ENCODE measurements at regions not wholly inside any gene's neighbourhood (a gene's known extent, or its start where the extent isn't known, plus 50 kb on each side); places are given as distances from the start of the nearest gene placed in this dataset.

DNA sequence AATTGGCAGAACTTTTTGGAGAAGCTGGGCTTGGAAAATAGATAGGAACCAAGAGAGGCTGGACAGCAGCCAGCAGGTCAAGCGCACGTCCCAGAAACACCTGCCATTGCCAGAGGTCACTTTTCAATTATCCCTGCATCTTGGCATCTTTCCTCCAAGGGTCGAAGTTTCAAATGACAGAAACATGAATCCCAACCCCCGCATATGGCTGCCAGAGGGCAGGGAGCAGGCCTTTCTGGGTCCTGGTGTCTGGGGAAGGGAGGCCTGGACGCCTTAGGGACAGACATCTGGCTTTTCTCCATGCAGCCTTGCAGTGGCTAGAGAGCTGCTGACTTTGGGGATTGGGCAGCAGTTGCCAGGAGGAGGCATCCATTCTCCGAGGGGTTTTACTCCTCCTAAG, 164.5 kb upstream of the TPM1 start:
- TF ChIP-seq TEAD4 (IDR thresholded peaks at IDR 0.05) (no peak), EP300 (IDR thresholded peaks at IDR 0.05; ENCODE audit: borderline replicate concordance) (no peak), RAD21 (IDR thresholded peaks at IDR 0.05; ENCODE audit: low read depth) (no peak), USF1 (IDR thresholded peaks at IDR 0.05) (no peak), REST (IDR thresholded peaks at IDR 0.05; ENCODE audit: low read depth) (no peak), CREB1 (IDR thresholded peaks at IDR 0.05; ENCODE audit: low read depth) (no peak), EGR1 (IDR thresholded peaks at IDR 0.05) (no peak), YY1 (IDR thresholded peaks at IDR 0.05; ENCODE audit: low read depth) (no peak), CEBPB (IDR thresholded peaks at IDR 0.05) (no peak), TAF1 (IDR thresholded peaks at IDR 0.05; ENCODE audit: low read depth) (no peak), FOXM1 (IDR thresholded peaks at IDR 0.05; ENCODE audit: borderline replicate concordance, low read depth) (no peak)
